ENCODE measurements at regions not wholly inside any gene's neighbourhood (a gene's known extent, or its start where the extent isn't known, plus 50 kb on each side); places are given as distances from the start of the nearest gene placed in this dataset.

DNA sequence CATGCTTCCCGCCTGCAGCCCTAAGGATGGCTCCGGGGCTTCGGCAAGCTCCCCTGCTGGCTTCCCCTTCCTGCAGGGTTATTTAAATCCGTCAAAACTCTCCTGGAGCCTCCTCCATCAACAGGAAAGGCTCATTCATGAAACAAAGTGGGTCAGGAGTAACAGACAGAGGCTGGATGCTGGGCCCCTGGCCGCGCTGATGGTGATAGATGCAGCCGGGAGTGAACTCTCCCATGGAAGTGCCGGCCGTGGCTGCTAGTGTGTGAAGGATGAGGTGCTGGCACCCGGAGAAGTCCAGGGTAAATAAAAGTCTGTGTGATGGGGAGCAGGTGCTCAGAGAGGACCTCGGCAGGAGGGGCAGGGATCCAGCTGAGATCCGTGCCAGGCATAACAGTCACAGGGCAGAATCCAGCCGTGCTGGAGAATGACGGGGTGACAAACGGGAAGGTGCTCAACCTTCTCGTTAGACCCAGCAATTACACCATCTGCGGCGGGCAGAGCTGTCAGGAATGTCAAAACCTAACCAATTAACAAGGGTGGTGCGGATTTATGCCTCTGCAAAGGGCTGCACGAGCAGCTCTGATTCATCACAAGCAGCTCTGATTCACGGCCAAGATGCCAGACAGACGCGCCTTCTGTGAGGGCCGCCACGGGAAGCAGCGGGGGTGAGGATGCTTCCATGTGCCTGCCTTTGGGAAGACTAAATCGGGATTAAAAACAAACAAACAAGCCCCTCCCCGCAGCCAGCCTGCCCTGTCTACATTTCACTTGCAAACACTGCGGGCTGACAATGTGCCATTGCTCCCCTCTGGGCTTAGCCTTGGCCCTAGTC lies 55.6 kb downstream of the SYNE3 start:
- H3K4me3 ChIP-seq (ENCODE audit: low read depth, low read length), result no peak overlapping the region
- TF ChIP-seq CTCF (IDR thresholded peaks at IDR 0.05; ENCODE audit: borderline replicate concordance, insufficient read depth, low read depth, low read length), result no peak

GRCh38 chr14:95458906-95459305 lies 57.5 kb downstream of the SYNE3 start:
- no peak overlapping the region for H3K4me3 ChIP-seq (ENCODE audit: low read depth, low read length)
- TF ChIP-seq CTCF (IDR thresholded peaks at IDR 0.05; ENCODE audit: borderline replicate concordance, insufficient read depth, low read depth, low read length), result no peak

GRCh38 chr14:95458459-95458858 lies 58.0 kb downstream of the SYNE3 start:
- no peak overlapping the region for H3K4me3 ChIP-seq (ENCODE audit: low read depth, low read length)
- TF ChIP-seq CTCF (IDR thresholded peaks at IDR 0.05; ENCODE audit: borderline replicate concordance, insufficient read depth, low read depth, low read length), result no peak

DNA sequence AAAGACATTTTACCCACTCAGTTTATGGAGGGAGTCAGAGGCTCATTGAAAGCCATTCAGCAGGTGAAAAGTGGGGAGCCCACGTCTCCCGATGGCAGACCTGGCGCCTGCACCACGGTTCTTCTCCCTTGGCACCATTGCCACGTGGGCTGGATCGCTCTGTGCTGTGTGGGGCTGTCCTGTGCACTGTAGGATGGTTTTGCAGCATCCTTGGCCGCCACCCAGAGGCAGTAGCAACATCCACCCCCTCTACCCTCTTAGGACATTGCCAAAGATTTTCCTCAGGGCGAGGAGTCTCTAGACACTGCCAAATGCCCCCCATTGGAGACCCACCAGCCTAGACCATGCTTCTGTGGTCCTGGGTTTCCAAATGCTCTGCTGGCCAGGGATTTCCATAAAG lies 60.2 kb downstream of the SYNE3 start:
- no peak for TF ChIP-seq CTCF (IDR thresholded peaks at IDR 0.05; ENCODE audit: borderline replicate concordance, insufficient read depth, low read depth, low read length)
- no peak overlapping the region for H3K4me3 ChIP-seq (ENCODE audit: low read depth, low read length)

- TF ChIP-seq CTCF (IDR thresholded peaks at IDR 0.05; ENCODE audit: borderline replicate concordance, insufficient read depth, low read depth, low read length), result no peak
These were observed 61.2 kb downstream of the SYNE3 start for GRCh38 chr14:95455246-95455645.

GRCh38 chr14:95453713-95453980 lies 62.8 kb downstream of the SYNE3 start:
- no peak for TF ChIP-seq CTCF (IDR thresholded peaks at IDR 0.05; ENCODE audit: borderline replicate concordance, insufficient read depth, low read depth, low read length)
- H3K4me3 ChIP-seq (ENCODE audit: low read depth, low read length), result no peak overlapping the region

More at GRCh38 chr14:95455246-95455645, 61.2 kb downstream of the SYNE3 start:
- H3K4me3 ChIP-seq (ENCODE audit: low read depth, low read length), result no peak overlapping the region
